8988T (cell line): ENCODE measurements at regions not wholly inside any gene's neighbourhood (a gene's known extent, or its start where the extent isn't known, plus 50 kb on each side); places are given as distances from the start of the nearest gene placed in this dataset.

Experiments
- DNase-seq: peaks from one replicate; pipeline ENCODE4 v3.0.0; 2011

DNA sequence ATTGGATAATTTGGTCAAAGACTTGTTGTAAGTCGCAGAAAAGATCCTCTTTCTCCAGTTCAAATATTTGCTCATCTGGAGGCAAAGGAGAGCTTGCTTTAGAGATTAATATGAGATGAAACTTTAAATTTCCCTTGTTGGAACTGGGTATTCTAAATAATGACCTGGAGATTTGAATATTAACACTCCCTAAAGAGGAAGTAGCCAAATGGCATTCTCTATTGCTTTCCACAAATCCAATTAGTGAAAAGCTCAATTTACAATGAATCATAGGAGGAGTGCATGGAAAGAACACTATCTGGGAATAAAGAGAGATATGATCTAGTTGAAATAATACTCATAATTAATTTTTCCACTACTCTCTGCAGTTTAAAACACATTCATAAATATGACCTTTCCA is 641.6 kb upstream of the TENM4 start:
- no peak for DNase-seq

DNA sequence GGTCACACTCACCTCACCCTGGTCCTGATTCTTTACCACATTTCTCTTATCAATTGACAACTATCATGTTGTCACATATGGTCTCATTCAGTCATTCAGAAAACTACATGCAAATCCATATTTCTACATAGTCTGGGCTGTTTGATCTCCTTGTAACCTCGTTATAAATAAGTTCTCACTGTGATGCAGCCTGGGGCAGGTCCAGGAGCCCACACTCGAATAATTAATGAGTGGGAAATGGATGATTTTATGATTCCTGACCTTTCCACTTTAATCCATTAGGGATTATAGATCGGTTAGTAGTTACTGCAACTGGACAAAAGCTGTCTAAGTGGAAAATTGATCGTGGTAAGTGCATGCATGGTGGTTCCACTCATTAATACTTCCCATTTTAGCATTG is 636.3 kb upstream of the TENM4 start:
- no peak for DNase-seq

GRCh38 chr11:80074837-80075236 is 634.0 kb upstream of the TENM4 start:
- no peak for DNase-seq

- no peak for DNase-seq
Observed at GRCh38 chr11:80066291-80066690, 625.5 kb upstream of the TENM4 start.

DNA sequence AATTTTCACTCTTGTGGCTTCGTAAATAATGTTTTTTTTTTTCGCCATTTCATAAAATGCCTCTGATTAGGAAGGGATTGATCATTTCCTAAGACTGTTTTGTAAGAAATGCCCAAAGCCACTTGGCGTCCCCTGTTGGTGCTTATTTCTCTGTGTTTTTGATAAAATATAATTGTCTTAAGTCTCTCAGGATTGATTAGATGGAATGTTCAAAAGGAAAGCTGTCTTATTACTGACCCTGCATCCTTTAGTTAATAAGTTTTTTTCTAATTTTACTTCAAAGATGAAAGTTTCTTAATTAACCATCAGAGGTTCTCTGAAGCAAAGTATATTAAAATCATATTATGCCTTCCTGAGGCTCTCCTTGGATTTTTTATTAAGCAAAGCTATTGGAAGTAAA is 624.3 kb upstream of the TENM4 start:
- DNase-seq: no peak

DNA sequence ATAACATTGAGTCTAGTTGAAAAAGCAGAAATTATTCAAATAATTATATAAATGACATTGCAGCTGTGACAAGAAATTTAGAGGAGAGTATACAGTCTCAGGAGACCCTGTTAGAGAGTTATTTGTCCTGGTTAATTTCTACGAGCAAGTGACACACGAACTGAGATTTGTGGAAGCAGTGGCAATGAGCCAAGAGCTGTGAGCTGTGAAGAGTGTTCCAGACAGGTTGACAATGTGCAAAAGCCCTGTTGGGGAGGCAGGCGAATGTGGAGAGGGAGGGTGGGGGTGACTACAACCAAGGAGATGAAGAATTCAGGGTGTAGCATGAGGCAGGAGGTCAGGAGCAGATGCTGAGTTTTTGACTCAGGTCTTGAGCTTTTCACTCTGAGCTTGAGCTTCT is 620.2 kb upstream of the TENM4 start:
- no peak for DNase-seq

DNA sequence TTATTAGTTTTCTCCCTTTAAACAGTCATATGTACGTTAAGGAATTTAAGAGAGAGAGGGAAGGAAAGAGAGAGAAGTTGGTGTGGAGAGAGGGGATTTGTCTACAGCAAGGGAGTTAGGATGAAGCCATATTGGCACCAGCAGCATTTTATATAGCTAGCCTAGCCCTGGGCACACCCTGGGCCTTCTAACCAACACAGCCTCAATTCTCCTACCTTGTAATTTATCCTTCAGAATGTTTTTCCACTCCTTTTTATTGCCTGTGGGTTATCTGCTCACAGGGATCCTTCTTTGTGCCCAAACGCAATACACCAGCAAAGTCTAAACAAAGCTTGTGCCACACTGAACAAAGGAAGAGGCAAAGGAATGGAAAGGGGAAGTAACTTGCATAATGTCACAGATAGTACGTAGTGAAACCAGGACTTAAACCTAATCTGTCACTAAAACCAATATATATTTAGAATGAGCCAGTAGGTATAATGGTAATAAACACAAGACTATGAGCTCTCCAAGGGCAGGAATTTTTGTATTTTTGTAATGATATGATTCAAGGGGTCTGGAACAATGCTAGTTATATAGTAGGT is 613.8 kb upstream of the TENM4 start:
- DNase-seq: no peak

- DNase-seq: no peak
Observed at GRCh38 chr11:80048513-80048912, 607.7 kb upstream of the TENM4 start.

- no peak for DNase-seq
Observed at GRCh38 chr11:80041136-80042000, 600.5 kb upstream of the TENM4 start.

DNA sequence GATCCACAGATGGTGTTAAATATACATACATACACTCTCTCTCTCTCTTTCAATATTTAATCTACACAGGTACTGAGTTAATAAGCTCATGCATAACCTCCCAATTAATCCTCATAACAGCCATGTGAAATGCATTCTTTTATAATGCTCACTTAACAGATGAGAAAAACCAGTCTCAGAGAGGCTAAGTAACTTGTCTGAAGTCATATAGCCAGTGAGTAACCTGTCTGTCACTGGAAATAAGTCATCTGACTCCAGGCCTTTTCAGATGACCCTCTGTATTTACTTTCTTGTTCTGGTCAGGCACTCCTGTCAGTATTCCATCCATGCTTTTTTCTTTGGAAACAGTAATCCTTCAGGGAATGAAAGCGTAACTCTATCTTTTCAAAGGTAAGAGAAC is 594.0 kb upstream of the TENM4 start:
- no peak for DNase-seq

DNA sequence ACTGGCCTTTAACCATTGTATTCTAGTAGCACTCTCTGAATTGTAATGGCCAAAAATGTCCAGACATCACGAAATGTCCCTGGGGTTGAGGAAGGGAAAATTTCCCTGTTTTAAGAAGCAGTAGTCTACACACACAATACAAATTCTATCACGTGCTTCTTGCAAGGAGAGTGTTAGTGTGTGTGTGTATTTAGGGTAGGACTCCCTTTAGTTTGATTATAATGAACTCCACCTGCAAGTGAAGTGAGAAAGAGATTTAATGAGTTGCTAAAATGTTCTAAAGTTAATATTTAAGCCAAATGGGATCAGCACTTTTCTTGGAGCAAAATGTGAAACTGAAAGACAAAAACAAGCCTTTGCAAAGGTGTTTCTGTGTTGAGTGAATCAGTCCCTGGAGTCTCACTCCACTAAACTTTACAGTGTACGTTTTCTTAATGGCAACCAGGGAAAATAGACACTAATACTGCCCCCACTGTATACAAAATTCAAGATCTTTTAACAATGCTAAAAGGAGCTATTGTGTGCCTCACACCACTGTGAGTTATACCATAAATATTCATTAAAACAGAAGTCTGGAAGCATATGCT is 590.3 kb upstream of the TENM4 start:
- DNase-seq: no peak

DNA sequence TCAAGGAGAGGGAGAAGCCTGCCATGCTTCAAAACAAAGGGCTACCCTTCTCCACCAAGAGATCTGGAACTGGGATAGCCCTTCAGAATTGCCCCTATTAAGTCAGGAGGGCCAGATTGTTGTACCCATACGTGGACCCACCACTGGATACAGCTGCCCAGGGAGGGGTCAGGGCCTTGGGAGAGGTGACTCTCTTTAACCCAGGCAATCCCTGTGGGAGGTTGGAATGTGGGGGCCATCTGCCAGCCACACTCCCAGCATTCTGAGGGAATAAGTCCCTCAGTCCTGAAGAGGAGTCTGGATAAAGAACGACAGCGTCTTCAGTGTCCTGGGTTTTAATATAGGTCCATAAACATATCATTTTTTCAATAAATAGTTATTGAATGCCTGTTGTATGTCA is 588.2 kb upstream of the TENM4 start:
- DNase-seq: no peak

GRCh38 chr11:80024119-80024518 is 583.3 kb upstream of the TENM4 start:
- no peak for DNase-seq

- DNase-seq: no peak
Observed at GRCh38 chr11:80023386-80023785, 582.6 kb upstream of the TENM4 start.

DNA sequence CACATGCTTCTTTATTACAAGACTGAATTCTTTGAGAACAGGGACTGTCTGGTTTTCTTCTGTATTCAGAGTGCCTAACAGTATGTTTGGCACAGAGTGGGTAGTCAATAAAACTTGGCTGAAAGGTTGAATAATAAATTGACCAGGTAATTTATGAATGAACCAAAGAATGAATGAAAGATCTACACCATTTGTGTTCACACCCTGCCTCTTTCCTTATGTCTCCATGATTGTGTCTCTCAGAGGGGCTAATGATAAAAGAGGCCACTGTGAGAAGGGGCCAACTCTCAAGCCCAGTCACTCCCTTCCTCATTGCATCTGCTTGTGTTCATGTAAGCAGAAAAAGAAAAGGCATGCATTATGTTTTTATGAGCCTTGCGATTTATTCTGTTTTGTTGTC is 569.7 kb upstream of the TENM4 start:
- no peak for DNase-seq

DNA sequence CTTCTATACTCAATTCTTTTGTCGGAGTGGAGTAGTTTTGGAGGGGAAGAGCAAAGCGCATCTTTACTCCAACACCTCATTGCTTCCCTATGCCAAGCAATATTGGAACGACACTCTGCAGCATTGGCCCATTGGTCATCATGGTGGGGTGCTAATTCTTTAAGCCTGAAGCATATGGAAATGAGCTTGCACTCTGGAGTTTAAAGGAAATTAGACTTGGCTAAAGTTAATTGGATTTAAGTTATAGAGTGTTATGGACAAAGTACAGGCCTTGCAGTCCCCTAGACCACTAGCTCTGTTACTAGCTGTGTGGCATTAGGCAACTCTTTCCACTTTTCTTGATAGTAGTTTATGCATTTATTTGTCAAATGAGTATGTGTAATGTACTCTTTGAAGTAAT is 568.3 kb upstream of the TENM4 start:
- no peak for DNase-seq

- no peak for DNase-seq
Observed at GRCh38 chr11:80007616-80008015, 566.8 kb upstream of the TENM4 start.

- DNase-seq: no peak
Observed at GRCh38 chr11:79990141-79990540, 549.3 kb upstream of the TENM4 start.

- no peak for DNase-seq
Observed at GRCh38 chr11:79982185-79982584, 541.4 kb upstream of the TENM4 start.

DNA sequence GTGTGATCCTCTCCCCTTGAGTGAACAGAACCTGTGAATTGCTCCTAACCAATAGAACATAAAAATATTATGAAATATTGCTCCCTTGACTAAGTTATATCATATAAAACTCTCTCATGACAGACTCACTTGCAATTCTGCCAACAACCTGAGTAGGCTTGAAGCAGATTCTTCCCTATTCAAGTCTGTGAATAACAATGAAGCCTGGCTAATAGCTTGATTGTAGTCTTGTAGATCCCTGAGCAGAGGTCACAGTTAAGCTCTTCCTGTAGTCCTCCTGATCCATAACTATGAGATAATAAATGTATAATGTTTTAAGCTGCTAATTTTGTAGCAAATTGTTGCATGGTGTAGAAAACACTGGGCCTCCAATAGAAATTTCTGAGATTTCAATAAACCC is 540.1 kb upstream of the TENM4 start:
- no peak for DNase-seq

DNA sequence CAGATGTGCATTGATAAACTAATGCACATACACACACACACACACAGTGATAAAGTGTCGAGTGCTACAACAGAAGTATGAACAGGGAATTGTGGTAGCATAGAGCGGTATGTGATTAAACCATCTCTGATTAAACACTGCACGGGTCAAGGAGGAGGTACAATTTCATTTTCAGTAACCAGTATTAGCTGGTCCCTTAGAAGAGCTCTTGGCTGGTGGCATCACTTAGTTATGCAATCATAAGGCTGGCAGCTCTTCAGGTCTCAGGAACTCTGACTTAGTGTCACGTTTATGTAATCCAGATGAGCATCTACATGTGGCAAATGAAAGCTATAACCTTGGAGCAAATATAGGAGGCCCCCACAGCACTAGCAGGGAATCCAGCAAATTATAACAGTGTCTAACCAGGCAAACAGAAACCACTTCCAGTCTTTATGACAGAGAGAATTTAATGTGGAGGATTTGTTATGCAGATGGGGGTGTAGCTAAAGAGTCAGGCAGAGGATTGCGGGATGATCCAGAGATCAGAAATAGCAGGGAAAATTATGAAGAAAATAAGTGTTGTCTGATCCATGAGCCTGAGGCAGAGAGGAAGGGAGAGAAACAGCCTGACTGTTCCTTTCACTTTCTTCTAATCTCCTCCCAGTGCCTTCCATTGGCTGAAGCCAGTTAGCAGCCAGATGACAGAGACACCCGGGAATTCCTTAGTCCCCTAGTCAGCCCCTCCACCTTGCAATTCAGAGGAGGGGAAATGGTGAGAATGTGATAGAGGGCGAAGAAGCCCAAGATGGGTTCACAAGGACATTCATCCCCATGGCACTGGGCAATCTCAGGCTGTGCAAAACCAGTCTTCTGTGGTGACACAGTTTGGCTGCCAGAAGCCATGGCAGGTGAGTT is 533.1 kb upstream of the TENM4 start:
- no peak for DNase-seq

DNA sequence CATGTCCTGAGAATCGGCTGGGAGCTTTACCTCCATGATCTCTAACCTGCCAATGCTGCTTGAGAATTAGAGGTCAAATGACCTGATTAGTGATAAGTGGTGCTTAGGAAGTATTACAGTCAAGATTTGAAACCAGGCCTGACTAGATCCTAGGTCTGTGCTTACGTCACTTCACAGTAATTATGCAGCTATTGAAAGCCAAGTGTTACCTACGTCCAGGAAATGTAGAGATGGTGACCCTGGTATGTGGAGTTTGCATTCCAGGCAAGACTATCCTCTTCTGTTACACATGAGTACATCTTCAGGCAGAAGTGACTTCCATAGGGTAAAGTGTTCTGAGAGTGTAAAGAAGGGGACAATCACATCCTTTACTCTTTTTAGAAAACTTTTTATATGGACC is 530.4 kb upstream of the TENM4 start:
- no peak for DNase-seq

- no peak for DNase-seq
Observed at GRCh38 chr11:79966592-79966991, 525.8 kb upstream of the TENM4 start.
